Stimulated activated CD4-positive, alpha-beta T cell treated with anti-CD3 and anti-CD28 coated beads, TNF-alpha, amount 100 ng/mL, for 24 hours (primary cell): ENCODE measurements at regions not wholly inside any gene's neighbourhood (a gene's known extent, or its start where the extent isn't known, plus 50 kb on each side); places are given as distances from the start of the nearest gene placed in this dataset.
"Not testable (repeated sequence)": the region's sequence is repeated elsewhere in the genome, so short reads cannot be mapped to it uniquely, and the experiment has no call there.

Experiments used
- DNase-seq, 3 experiments: peaks; one replicate each; pipeline ENCODE4 v3.0.0-alpha.2; 2020; ENCODE audit warnings: low read depth in 3 of 3

DNA sequence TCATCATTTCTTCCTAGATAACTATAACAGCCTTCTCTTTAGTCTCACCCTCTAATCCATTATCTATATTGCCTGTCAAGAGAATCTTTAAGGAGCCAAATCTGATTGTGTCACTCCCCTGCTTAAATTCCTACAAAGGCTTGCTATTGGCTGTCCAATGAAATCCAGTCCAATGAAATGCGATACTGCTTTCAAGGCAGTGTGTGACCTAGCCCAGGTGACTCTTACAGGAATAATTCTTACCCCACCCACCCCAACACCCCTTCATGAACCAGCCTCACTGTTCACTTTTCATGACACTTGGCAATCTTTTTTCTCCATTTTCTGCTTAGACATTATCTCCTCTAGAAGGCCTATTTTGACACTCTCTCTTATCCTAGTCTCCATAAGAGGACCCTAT, 163.3 kb upstream of the MARCKS start:
- DNase-seq: no peak

DNA sequence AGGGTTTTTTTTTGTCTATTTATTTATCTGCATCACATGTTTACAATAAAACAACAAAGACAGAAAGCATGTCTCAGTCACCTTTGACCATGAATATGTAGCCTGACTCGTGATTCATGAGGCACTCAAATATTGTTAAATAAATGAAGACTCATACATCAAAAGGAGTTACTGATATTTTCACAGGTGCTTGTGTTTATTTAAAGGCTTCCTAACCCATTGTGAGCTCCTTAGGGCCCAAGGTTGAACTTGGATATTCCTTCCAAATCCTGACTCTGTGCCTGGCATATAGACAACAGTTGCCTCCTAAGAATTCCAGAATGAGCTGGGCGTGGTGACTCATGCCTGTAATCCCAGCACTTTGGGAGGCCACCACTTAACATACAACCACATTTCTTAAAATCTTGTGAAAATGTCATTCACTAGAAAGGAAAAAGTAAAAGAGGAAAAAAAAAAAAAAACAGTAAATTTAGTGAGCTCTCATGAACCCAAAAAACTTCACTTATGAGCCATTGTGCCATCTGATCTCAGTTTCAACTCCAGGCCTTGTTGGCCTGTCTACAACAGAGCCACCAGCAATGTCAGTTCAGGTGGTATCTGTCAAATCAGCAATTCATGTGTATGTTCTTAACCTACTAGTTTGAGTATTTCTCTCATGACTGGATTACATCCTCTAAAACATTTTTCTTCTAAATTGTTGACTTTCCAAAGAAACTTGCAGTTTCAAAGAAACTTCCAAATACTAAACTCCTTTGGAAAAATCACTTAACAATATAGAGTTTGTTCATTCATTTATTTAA, 162.7 kb upstream of the MARCKS start:
- DNase-seq: no peak

DNA sequence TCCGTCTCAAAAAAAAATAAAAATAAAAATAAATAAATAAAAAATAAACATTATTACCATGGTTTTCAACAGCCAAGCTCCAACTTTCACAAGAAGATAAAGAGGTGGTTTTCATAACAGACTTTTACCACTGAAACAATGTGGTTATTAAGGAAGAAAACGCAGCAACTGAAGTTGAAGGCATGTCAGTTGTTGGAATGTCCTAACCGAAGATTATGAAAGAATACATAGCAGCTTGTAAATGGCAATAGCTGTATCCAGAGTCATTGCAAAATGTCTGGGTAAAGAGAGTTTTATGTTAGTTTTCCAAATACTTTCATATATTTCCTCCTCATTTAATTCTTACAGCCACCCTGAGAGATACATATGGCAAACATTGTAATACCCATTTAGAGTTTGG, 161.6 kb upstream of the MARCKS start:
- no peak for DNase-seq

- no peak for DNase-seq
These were observed 160.2 kb upstream of the MARCKS start for GRCh38 chr6:113696960-113697359.

DNA sequence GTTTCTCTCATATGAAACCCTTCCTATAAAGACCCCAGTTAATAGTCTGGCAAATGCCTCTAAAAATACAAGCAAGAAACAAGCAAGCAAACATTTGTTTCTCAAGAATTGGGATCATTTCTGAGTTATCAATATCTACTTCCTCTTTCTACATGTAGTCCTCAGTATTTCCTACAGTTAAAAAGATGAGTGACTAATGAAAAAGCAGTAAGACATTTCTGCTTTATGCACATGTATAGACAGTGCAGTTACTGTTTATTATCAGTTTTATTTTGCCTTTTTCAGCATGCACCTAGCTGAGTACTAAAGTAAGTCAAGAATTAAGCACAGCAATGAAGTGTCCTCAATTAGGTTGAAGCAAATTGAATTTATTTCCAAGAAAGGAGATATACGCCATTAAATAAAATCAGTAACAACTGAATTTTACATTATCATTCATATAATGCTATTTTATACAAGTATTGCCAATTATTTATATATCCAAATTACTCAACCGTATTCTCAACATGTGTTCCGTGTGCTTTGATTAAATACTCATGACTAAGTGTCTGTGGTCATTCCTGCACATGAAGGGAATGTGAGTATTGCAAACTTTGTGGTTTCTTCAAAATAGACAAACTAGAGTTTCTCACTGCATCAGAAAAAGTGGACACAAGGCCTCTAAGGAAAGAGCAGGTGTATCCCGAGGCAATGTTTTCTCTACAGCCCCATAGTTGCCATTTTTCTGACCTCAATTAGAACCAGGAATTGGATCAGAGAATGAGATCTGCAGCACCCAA, 159.3 kb upstream of the MARCKS start:
- no peak for DNase-seq

DNA sequence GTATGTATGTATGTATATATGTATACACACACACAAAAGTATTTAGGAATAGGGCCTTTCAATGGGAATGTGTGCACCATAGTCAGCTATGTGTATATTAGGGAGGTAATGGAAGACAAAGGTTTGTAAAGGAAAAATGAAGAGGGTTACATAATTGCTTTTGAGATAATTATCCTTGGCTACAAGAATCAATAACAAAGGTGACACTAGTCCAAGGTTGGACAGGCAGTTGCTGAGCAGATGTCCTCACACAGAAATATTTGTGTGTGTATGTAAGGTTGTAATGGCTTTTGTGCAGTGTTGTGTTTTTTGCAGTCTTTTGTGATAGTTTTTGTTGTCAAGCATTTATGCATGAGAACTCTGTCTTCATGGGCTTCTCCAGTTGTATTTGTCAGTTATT, 157.9 kb upstream of the MARCKS start:
- no peak for DNase-seq

- DNase-seq: no peak
These were observed 155.4 kb upstream of the MARCKS start for GRCh38 chr6:113701552-113702254.

GRCh38 chr6:113707194-113707593, 150.0 kb upstream of the MARCKS start:
- no peak for DNase-seq

DNA sequence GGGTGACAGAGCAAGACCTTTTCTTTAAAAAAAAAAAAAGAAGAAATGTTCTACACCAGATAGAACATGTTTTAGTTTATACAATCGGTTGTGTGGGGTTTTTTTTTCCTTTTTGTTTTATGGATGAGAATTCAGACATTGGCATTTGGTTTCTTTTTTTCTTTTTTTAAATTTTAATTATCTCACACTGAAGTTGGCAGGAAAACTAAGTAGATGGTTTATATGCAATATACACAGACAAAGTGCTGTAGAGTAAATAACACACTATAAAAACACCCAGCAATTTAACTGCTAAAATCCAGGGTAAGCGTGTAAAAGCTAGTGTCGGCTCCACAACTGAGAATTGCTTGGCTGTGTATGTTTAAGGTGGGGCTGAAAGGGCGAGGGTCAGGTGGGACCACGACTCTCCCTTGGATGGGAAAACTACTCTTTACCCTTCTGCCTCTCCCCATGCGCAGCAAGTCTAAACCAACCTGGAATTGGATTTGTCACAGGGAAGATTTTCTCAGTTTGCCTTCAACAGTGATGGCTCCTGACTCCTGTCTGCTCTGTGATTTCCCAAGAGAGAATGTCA, 147.1 kb upstream of the MARCKS start:
- DNase-seq: no peak

- DNase-seq: no peak
These were observed 143.5 kb upstream of the MARCKS start for GRCh38 chr6:113713665-113714064.

DNA sequence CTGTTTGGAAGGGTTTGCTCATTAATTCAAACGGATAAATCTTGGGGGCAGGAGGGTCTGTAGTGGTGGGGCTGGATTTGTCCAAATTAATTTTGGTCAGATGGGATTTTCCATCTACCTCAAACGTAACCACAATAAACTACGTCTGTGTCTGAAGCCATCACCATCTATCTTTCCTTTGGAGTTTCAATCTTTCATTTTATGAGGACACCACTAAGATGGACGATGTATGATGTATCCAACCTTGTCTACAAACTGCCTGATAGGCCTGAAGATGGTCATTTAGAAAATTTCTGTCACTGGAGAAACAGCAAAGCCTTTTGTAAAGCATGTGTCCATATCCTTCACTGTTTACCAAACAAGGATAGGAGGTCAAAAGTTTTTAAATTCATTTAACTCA, 138.6 kb upstream of the MARCKS start:
- no peak for DNase-seq

- DNase-seq: no peak
These were observed 138.1 kb upstream of the MARCKS start for GRCh38 chr6:113719064-113719463.

GRCh38 chr6:113719545-113719944, 137.6 kb upstream of the MARCKS start:
- DNase-seq: no peak

DNA sequence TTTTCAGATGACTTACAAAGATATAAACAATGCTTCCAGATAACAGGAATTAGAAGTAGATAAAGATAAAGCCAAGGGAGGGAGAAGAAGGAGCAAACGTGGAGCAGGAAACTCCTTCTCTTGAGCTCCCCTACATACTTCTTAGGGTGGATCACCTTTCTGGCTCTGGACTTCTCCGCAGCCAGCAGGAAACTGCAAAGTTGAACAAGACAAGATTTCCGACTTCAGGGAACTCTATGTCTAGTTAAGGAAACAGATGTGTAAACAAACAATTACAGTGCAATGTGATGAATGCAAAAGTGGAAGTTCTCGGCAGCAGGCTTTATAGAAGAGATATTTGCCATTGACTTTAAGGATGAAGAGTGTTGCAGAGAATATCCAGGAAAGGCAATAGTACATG, 134.0 kb upstream of the MARCKS start:
- no peak for DNase-seq

GRCh38 chr6:113724927-113725326, 132.2 kb upstream of the MARCKS start:
- DNase-seq: not testable (repeated sequence)

GRCh38 chr6:113731541-113731940, 125.6 kb upstream of the MARCKS start:
- no peak for DNase-seq

DNA sequence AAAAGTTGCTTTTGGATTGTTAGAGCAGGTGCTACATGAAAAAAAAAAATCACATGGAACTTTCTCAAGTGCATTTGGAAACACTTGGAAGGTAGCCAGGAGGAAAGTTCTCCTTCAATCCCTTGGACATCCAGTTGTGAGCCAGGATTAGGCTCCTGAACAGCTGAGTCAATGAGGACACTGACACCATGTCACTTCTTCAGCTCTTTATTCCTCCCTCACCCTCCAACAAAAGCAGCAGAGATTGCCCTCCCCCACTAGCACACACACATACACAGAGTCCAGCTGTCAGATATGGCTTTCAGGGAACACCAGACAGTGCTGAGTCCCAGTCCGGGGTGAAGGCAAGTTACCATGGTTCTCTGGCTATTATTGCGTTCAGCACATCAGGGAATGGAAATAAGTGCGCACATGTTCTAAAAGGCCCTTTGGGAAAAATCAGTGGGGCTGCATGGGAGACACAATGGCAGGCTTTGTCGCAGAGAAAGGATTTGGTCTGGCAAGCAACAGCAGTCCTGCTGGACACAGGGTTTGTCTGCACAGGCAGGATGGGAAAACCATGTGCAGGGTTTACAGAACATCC, 124.7 kb upstream of the MARCKS start:
- DNase-seq: no peak

DNA sequence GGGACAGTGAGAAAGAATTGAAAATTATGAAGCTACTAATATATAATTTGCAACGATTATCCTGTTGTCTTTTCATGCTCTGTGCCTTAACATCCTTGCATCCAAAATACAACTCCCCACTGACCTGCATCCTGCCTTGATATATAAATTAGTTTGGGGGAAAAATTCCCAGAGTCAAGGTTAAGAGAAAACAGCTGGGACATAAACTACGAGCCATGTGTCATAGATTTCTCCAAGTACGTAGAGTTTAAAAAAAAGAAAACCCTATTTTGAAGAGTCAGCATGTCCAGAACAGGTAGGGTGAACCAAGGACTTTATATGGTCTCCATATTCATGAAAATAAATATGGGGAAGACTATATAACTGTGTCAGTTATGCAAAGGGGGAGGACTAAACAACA, 123.8 kb upstream of the MARCKS start:
- DNase-seq: no peak

DNA sequence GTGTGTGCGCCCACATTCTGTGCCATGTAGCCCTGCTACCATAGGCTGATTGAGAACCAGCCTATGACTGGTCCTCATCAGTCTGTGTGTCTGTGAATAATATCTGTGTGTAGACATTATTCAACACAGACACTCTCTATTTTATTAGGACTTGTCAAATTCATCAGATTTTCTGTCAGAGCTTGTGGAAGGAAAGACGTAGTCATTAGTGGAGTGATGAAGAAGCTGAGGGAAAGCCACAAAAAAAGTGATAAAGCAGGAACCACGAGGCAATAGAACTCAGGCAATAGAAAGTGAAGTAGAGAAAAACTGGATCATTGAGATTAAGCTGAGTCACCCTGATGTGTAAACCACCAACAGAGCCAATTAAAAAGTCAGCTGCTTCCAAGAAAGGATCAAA, 122.2 kb upstream of the MARCKS start:
- no peak for DNase-seq

DNA sequence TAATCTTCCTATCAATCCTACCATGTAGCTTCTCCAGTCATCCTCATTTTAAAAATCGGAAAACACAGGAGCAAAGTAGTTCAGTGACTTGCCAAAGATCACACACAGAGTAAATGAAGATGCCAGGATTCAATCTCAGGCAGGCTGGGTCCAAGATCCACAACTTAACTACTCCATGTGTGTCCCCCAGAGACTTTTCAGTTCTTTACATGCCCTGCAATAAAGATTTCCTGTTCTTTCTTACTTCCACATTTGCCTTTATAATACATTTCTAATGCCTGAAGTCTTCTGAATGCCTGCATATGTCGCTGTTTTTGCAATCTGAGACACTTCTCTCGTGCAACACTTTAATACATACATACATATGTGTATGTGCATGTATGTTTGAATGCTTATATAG, 121.7 kb upstream of the MARCKS start:
- no peak for DNase-seq

GRCh38 chr6:113736978-113737377, 120.2 kb upstream of the MARCKS start:
- no peak for DNase-seq
